GM12878 (cell line): ENCODE measurements at regions not wholly inside any gene's neighbourhood (a gene's known extent, or its start where the extent isn't known, plus 50 kb on each side); places are given as distances from the start of the nearest gene placed in this dataset.

Source experiments
- ATAC-seq: fragments of 200-7000 bp; cut with Tn5 transposase; 3 replicates; pipeline ENCODE4 v1.9.1; 2020; ENCODE audit warnings: mild to moderate bottlenecking, moderate library complexity
- BruUV-seq: library from RNA; stranded (reverse); fragments of 400-500 nt; replicated peaks from 2 replicates; lab custom pipeline; 2021; lab: Mats Ljungman, UMichigan
- CTCF ChIA-PET: fragments of 300-600 bp; sonication (Branson Sonifier 250); formaldehyde crosslinking; extraction: SDS; loops from one replicate; lab custom pipeline; 2021; ENCODE audit warnings: inconsistent platforms; lab: Yijun Ruan, JAX
- POLR2A ChIA-PET: fragments of 350-600 bp; formaldehyde crosslinking; extraction: SDS; loops from one replicate; lab custom pipeline; 2021; ENCODE audit warnings: inconsistent platforms; lab: Charles Lee
- RAD21 ChIA-PET: fragments of 300-600 bp; sonication (Branson Sonifier 250); formaldehyde crosslinking; loops from one replicate; lab custom pipeline; 2023; ENCODE audit warnings: antibody characterized with exemption; ENCODE audit not compliant: unreplicated experiment; lab: Charles Lee
- SMC1A ChIA-PET: fragments of 300-600 bp; sonication (Branson Sonifier 250); formaldehyde crosslinking; loops from one replicate; lab custom pipeline; 2023; ENCODE audit not compliant: unreplicated experiment, uncharacterized antibody; lab: Charles Lee
- DNase-seq: peaks from one replicate; pipeline ENCODE4 v3.0.0-alpha.2; 2011; ENCODE audit warnings: low read depth, low spot score
- FAIRE-seq: peaks from 3 replicates; lab custom pipeline; 2011; peaks lifted over from hg19 to GRCh38; lab: Jason Lieb, UNC
- H2AFZ ChIP-seq: 2 replicates; pipeline ENCODE4 v1.6.0; 2011; ENCODE audit warnings: low read depth, low read length, control low read depth; ENCODE audit not compliant: control insufficient read depth
- H3K27ac ChIP-seq: 2 replicates; pipeline ENCODE4 v1.5.1; 2011; ENCODE audit warnings: control low read depth; ENCODE audit not compliant: control insufficient read depth, insufficient read depth
- H3K27me3 ChIP-seq, 2 experiments: replicated peaks in 1 of 2; 2 replicates each; pipeline versions ENCODE4 v1.6.0 to v1.6.1; 2011; ENCODE audit warnings: low read length in 1 of 2; ENCODE audit not compliant: control insufficient read depth in 2 of 2, insufficient read depth in 2 of 2
- H3K36me3 ChIP-seq, 2 experiments: 2 replicates each; pipeline ENCODE4 v1.5.1; 2011; ENCODE audit warnings: low read length in 1 of 2; ENCODE audit not compliant: control insufficient read depth in 2 of 2, insufficient read depth in 2 of 2
- H3K4me1 ChIP-seq: 2 replicates; pipeline ENCODE4 v1.6.1; 2011; ENCODE audit warnings: mild to moderate bottlenecking, low read length, moderate library complexity, mixed read lengths; ENCODE audit not compliant: control insufficient read depth, insufficient read depth
- H3K4me2 ChIP-seq: 2 replicates; pipeline ENCODE4 v1.6.0; 2011; ENCODE audit warnings: control low read depth; ENCODE audit not compliant: control insufficient read depth, insufficient read depth
- H3K4me3 ChIP-seq: fragments of 200-600 bp; sonication (generic); 2 replicates; pipeline ENCODE4 v1.5.1; 2016
- H3K79me2 ChIP-seq: 2 replicates; pipeline ENCODE4 v1.6.0; 2011; ENCODE audit warnings: low read length; ENCODE audit not compliant: control insufficient read depth, insufficient read depth
- H3K9ac ChIP-seq: 2 replicates; pipeline ENCODE4 v1.8.0; 2011; ENCODE audit warnings: low read length, control low read depth, mixed read lengths; ENCODE audit not compliant: control insufficient read depth, insufficient read depth
- H3K9me3 ChIP-seq: replicated peaks from 3 replicates; pipeline ENCODE4 v1.5.1; 2011; ENCODE audit warnings: mild to moderate bottlenecking, low read length; ENCODE audit not compliant: control insufficient read depth, insufficient read depth
- H4K20me1 ChIP-seq: 2 replicates; pipeline ENCODE4 v1.6.0; 2011; ENCODE audit not compliant: control insufficient read depth, insufficient read depth
- HDAC2 ChIP-seq: fragments of 200-600 bp; sonication (generic); IDR thresholded peaks from 2 replicates; pipeline ENCODE4 v1.6.1; 2017
- HDAC6 ChIP-seq: fragments of 200-600 bp; sonication (generic); IDR thresholded peaks from one replicate; pipeline ENCODE4 v1.8.0; 2017; ENCODE audit warnings: antibody characterized with exemption; ENCODE audit not compliant: unreplicated experiment
- IRF4 ChIP-seq: IDR thresholded peaks from 2 replicates; pipeline ENCODE4 v1.6.1; 2011; ENCODE audit warnings: low read depth, low read length
- KAT2A ChIP-seq: conservative IDR thresholded peaks from 2 replicates; pipeline ENCODE4 v1.6.1; 2011; ENCODE audit warnings: low read depth, low read length; ENCODE audit not compliant: control insufficient read depth
- MYC ChIP-seq: IDR thresholded peaks from 2 replicates; pipeline ENCODE4 v1.6.1; 2011; ENCODE audit warnings: mild to moderate bottlenecking, low read length, moderate library complexity, inconsistent platforms; ENCODE audit not compliant: insufficient read depth, insufficient replicate concordance, insufficient read length, severe bottlenecking
- NFYB ChIP-seq: IDR thresholded peaks from 2 replicates; pipeline ENCODE4 v1.6.1; 2011; ENCODE audit warnings: low read depth, mild to moderate bottlenecking, low read length, improper control_type of control experiment, moderate library complexity; ENCODE audit not compliant: insufficient read depth
- RAD21 ChIP-seq: IDR thresholded peaks from 2 replicates; pipeline ENCODE4 v1.6.1; 2011; ENCODE audit warnings: mild to moderate bottlenecking, low read depth, low read length, moderate library complexity; ENCODE audit not compliant: insufficient read depth
- RB1 ChIP-seq: fragments of 450-650 bp; formaldehyde crosslinking; IDR thresholded peaks from 2 replicates; pipeline ENCODE4 v1.6.1; 2017; ENCODE audit warnings: mild to moderate bottlenecking, borderline replicate concordance
- RUNX3 ChIP-seq: IDR thresholded peaks from 2 replicates; pipeline ENCODE4 v1.6.1; 2012; ENCODE audit warnings: low read length, inconsistent platforms
- STAT1 ChIP-seq: fragments of 450-650 bp; conservative IDR thresholded peaks from 2 replicates; pipeline ENCODE4 v1.6.1; 2014; ENCODE audit warnings: antibody characterized with exemption, mild to moderate bottlenecking
- SUPT20H ChIP-seq: IDR thresholded peaks from 2 replicates; pipeline ENCODE4 v1.6.1; 2011; ENCODE audit warnings: low read depth, mild to moderate bottlenecking, low read length, moderate library complexity, borderline replicate concordance; ENCODE audit not compliant: control insufficient read depth
- TAF1 ChIP-seq: IDR thresholded peaks from 2 replicates; pipeline ENCODE4 v1.6.1; 2011; ENCODE audit warnings: mild to moderate bottlenecking, low read depth, low read length, borderline replicate concordance
- WGBS: methylation state at CpG from one replicate; pipeline ENCODE4 v1.1.6; 2016; ENCODE audit warnings: low lambda C conversion rate; ENCODE audit not compliant: insufficient replicate concordance, insufficient coverage; ENCODE audit errors: missing lambda C conversion rate; 5-methylcytosine and 5-hydroxymethylcytosine counted together
- in situ Hi-C: fragments of 300-500 bp; cut with MboI; formaldehyde crosslinking; loops from 9 replicates; pipeline ENCODE4 v1.14.3; 2018; ENCODE audit warnings: mixed read lengths
- intact Hi-C: fragments of 100-400 bp; cut with micrococcal nuclease; formaldehyde crosslinking; loops from one replicate; pipeline ENCODE4 v1.14.2; 2022; ENCODE audit not compliant: unreplicated experiment
- TF ChIP-seq, protein P1 (sequence below): IDR thresholded peaks from 2 replicates; pipeline ENCODE4 v1.6.1; 2012; ENCODE audit warnings: improper control_type of control experiment, low read depth, low read length; ENCODE audit not compliant: insufficient replicate concordance
- TF ChIP-seq, protein P2 (sequence below): IDR thresholded peaks from 2 replicates; pipeline ENCODE4 v1.6.1; 2011; ENCODE audit warnings: borderline replicate concordance, low read depth, mild to moderate bottlenecking, moderate library complexity, low read length; ENCODE audit not compliant: insufficient read depth, poor library complexity, severe bottlenecking
- TF ChIP-seq, protein P3 (sequence below): fragments of 450-650 bp; conservative IDR thresholded peaks from 2 replicates; pipeline ENCODE4 v1.6.1; 2017; ENCODE audit warnings: mild to moderate bottlenecking, moderate library complexity

DNA sequence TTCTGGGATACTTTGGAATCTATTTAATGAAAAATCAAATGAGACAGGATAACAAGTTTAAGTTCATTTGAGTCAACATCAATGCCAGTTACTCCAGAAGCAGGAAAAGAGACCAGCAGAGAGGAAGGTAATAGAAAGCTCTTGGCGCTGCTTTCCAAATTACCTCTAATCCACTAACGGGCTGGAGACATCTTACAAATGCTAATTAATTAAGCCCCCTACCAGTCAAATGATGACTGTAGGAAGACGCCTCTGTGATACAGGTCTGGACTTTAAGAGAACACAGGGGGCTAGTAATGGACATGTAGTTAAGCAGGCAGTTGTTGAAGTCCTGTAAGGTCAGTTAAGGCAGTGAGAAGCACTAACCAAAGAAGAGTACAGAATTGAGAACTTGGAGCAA lies 65.3 kb upstream of the HTR4 start:
- BruUV-seq = no TSS peak

More for the DNA sequence above, 65.3 kb upstream of the HTR4 start:
- H2AFZ ChIP-seq = no peak overlapping the region
- no peaks in the 10 kb centered on the region; a peak in 2 of 4 replicates for H3K27me3 ChIP-seq
- no peak for FAIRE-seq
- no peaks in the 10 kb centered on the region for H3K9me3 ChIP-seq
- no peak for DNase-seq
- no peak overlapping the region for H3K27ac ChIP-seq
- TF ChIP-seq HDAC2 = no peak
- TF ChIP-seq RUNX3 = no peak
- TF ChIP-seq, protein P1, sequence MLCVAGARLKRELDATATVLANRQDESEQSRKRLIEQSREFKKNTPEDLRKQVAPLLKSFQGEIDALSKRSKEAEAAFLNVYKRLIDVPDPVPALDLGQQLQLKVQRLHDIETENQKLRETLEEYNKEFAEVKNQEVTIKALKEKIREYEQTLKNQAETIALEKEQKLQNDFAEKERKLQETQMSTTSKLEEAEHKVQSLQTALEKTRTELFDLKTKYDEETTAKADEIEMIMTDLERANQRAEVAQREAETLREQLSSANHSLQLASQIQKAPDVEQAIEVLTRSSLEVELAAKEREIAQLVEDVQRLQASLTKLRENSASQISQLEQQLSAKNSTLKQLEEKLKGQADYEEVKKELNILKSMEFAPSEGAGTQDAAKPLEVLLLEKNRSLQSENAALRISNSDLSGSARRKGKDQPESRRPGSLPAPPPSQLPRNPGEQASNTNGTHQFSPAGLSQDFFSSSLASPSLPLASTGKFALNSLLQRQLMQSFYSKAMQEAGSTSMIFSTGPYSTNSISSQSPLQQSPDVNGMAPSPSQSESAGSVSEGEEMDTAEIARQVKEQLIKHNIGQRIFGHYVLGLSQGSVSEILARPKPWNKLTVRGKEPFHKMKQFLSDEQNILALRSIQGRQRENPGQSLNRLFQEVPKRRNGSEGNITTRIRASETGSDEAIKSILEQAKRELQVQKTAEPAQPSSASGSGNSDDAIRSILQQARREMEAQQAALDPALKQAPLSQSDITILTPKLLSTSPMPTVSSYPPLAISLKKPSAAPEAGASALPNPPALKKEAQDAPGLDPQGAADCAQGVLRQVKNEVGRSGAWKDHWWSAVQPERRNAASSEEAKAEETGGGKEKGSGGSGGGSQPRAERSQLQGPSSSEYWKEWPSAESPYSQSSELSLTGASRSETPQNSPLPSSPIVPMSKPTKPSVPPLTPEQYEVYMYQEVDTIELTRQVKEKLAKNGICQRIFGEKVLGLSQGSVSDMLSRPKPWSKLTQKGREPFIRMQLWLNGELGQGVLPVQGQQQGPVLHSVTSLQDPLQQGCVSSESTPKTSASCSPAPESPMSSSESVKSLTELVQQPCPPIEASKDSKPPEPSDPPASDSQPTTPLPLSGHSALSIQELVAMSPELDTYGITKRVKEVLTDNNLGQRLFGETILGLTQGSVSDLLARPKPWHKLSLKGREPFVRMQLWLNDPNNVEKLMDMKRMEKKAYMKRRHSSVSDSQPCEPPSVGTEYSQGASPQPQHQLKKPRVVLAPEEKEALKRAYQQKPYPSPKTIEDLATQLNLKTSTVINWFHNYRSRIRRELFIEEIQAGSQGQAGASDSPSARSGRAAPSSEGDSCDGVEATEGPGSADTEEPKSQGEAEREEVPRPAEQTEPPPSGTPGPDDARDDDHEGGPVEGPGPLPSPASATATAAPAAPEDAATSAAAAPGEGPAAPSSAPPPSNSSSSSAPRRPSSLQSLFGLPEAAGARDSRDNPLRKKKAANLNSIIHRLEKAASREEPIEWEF = no peak
- TF ChIP-seq, protein P2, sequence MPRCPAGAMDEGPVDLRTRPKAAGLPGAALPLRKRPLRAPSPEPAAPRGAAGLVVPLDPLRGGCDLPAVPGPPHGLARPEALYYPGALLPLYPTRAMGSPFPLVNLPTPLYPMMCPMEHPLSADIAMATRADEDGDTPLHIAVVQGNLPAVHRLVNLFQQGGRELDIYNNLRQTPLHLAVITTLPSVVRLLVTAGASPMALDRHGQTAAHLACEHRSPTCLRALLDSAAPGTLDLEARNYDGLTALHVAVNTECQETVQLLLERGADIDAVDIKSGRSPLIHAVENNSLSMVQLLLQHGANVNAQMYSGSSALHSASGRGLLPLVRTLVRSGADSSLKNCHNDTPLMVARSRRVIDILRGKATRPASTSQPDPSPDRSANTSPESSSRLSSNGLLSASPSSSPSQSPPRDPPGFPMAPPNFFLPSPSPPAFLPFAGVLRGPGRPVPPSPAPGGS = no peak
- no peak for TF ChIP-seq KAT2A
- no peak for TF ChIP-seq IRF4
- TF ChIP-seq STAT1 = no peak
- no peak for TF ChIP-seq HDAC6
- no peak for TF ChIP-seq MYC
- no peak for TF ChIP-seq SUPT20H
- TF ChIP-seq TAF1 = no peak
- TF ChIP-seq RB1 = no peak
- TF ChIP-seq NFYB = no peak
- TF ChIP-seq, protein P3, sequence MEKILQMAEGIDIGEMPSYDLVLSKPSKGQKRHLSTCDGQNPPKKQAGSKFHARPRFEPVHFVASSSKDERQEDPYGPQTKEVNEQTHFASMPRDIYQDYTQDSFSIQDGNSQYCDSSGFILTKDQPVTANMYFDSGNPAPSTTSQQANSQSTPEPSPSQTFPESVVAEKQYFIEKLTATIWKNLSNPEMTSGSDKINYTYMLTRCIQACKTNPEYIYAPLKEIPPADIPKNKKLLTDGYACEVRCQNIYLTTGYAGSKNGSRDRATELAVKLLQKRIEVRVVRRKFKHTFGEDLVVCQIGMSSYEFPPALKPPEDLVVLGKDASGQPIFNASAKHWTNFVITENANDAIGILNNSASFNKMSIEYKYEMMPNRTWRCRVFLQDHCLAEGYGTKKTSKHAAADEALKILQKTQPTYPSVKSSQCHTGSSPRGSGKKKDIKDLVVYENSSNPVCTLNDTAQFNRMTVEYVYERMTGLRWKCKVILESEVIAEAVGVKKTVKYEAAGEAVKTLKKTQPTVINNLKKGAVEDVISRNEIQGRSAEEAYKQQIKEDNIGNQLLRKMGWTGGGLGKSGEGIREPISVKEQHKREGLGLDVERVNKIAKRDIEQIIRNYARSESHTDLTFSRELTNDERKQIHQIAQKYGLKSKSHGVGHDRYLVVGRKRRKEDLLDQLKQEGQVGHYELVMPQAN = no peak
- no peak for TF ChIP-seq RAD21
- POLR2A ChIA-PET = no interaction called here
- no peak overlapping the region for H3K4me2 ChIP-seq
- no peaks in the 10 kb centered on the region for H3K79me2 ChIP-seq
- SMC1A ChIA-PET = interaction anchor here (1.0 kb wide), 1 partner anchor 11 kb away, joined by 3 read pairs; no protein-coding TSS in a partner anchor
- intact Hi-C loops = no loop called here
- 23% methylated on average over 3 of the region's 3 CpGs for WGBS
- no peaks in the 10 kb centered on the region for H3K4me1 ChIP-seq
- CTCF ChIA-PET = interaction anchor here (1.6 to 7.6 kb wide), 2 partner anchors 12 to 20 kb away, joined by 5 to 48 read pairs; no protein-coding TSS in a partner anchor
- no peaks in the 10 kb centered on the region for H3K36me3 ChIP-seq
- H4K20me1 ChIP-seq = no peaks in the 10 kb centered on the region
- RAD21 ChIA-PET = no interaction called here
- no peak overlapping the region for H3K4me3 ChIP-seq
- in situ Hi-C loops = no loop called here
- no peak overlapping the region for H3K9ac ChIP-seq
- no peak for ATAC-seq
